OCI-LY1 (cell line): ENCODE measurements at regions not wholly inside any gene's neighbourhood (a gene's known extent, or its start where the extent isn't known, plus 50 kb on each side); places are given as distances from the start of the nearest gene placed in this dataset.

Experiments
- H2AFZ ChIP-seq: fragments of 200-600 bp; sonication (generic), shearing (Covaris generic); 2 replicates; pipeline ENCODE4 v1.6.0; 2014; ENCODE audit warnings: antibody characterized with exemption, mild to moderate bottlenecking, low read length
- H3F3A ChIP-seq: fragments of 200-600 bp; sonication (generic), shearing (Covaris generic); 2 replicates; pipeline ENCODE4 v1.6.0; 2014; ENCODE audit warnings: mild to moderate bottlenecking, antibody characterized with exemption, low read length, moderate library complexity; ENCODE audit not compliant: insufficient read depth
- H3K27ac ChIP-seq: fragments of 200-600 bp; sonication (generic); 2 replicates; pipeline ENCODE4 v1.5.1; 2014; ENCODE audit warnings: low read length, mixed run types, mild to moderate bottlenecking, low read depth; ENCODE audit not compliant: poor library complexity, severe bottlenecking
- H3K27me3 ChIP-seq: fragments of 200-600 bp; sonication (generic); 2 replicates; pipeline ENCODE4 v1.6.0; 2014; ENCODE audit warnings: antibody characterized with exemption, mild to moderate bottlenecking, low read length, moderate library complexity; ENCODE audit not compliant: insufficient read depth
- H3K36me3 ChIP-seq: fragments of 200-600 bp; sonication (generic); 2 replicates; pipeline ENCODE4 v1.6.1; 2014; ENCODE audit warnings: mild to moderate bottlenecking, antibody characterized with exemption, low read length, moderate library complexity, mixed read lengths; ENCODE audit not compliant: insufficient read depth
- H3K4me1 ChIP-seq: fragments of 200-600 bp; sonication (generic); 2 replicates; pipeline ENCODE4 v1.5.1; 2014; ENCODE audit warnings: mild to moderate bottlenecking, low read length, moderate library complexity; ENCODE audit not compliant: insufficient read depth, severe bottlenecking
- H3K4me2 ChIP-seq: fragments of 200-600 bp; sonication (generic), shearing (Covaris generic); 2 replicates; pipeline ENCODE4 v1.6.1; 2014; ENCODE audit warnings: low read length
- H3K4me3 ChIP-seq: fragments of 200-600 bp; sonication (generic); 2 replicates; pipeline ENCODE4 v1.5.1; 2014; ENCODE audit warnings: low read length, low read depth, mild to moderate bottlenecking, mixed read lengths; ENCODE audit not compliant: poor library complexity, severe bottlenecking
- H3K79me2 ChIP-seq: fragments of 200-600 bp; shearing (Covaris generic); 2 replicates; pipeline ENCODE4 v1.6.1; 2016; ENCODE audit warnings: mixed run types, low read length, mixed read lengths; ENCODE audit not compliant: insufficient read depth
- H3K9ac ChIP-seq: fragments of 200-600 bp; sonication (generic), shearing (Covaris generic); 2 replicates; pipeline ENCODE4 v1.6.1; 2014; ENCODE audit warnings: mild to moderate bottlenecking, low read length, mixed read lengths
- H3K9me2 ChIP-seq: fragments of 200-600 bp; sonication (generic), shearing (Covaris generic); 2 replicates; pipeline ENCODE4 v1.6.1; 2014; ENCODE audit warnings: low read depth, mild to moderate bottlenecking, low read length, mixed read lengths
- H3K9me3 ChIP-seq: fragments of 200-600 bp; shearing (Covaris generic); 2 replicates; pipeline ENCODE4 v1.6.1; 2014; ENCODE audit warnings: low read length, mixed read lengths
- H4K20me1 ChIP-seq: fragments of 200-600 bp; sonication (generic), shearing (Covaris generic); 2 replicates; pipeline ENCODE4 v1.6.0; 2016; ENCODE audit warnings: mild to moderate bottlenecking, low read length; ENCODE audit not compliant: insufficient read depth
- CTCF ChIP-seq: fragments of 200-600 bp; sonication (generic), shearing (Covaris generic); IDR thresholded peaks from 2 replicates; pipeline ENCODE4 v1.5.1; 2017; ENCODE audit warnings: mild to moderate bottlenecking, antibody characterized with exemption, low read length, moderate library complexity, mixed read lengths
- EZH2 ChIP-seq: fragments of 200-600 bp; sonication (generic), shearing (Covaris generic); IDR thresholded peaks from 2 replicates; pipeline ENCODE4 v1.8.0; 2017; ENCODE audit warnings: borderline replicate concordance, mixed run types, mild to moderate bottlenecking, antibody characterized with exemption, low read length, moderate library complexity, mixed read lengths

GRCh38 chr11:112777283-112777751 lies 183.9 kb upstream of the NCAM1 start:
- H3K27ac ChIP-seq: no peak overlapping the region
- no peaks in the 10 kb centered on the region for H3K4me1 ChIP-seq
- H3F3A ChIP-seq: no peaks in the 10 kb centered on the region
- H3K9ac ChIP-seq: no peak overlapping the region
- H2AFZ ChIP-seq: no peak overlapping the region
- H4K20me1 ChIP-seq: no peaks in the 10 kb centered on the region
- no peaks in the 10 kb centered on the region for H3K9me3 ChIP-seq
- no peaks in the 10 kb centered on the region for H3K9me2 ChIP-seq
- TF ChIP-seq EZH2 (no peak), CTCF (no peak)
- no peak overlapping the region for H3K4me2 ChIP-seq
- H3K79me2 ChIP-seq: no peaks in the 10 kb centered on the region
- no peaks in the 10 kb centered on the region; the same call in 1 of the 2 replicates for H3K27me3 ChIP-seq
- no peaks in the 10 kb centered on the region for H3K36me3 ChIP-seq
- H3K4me3 ChIP-seq: no peak overlapping the region

DNA sequence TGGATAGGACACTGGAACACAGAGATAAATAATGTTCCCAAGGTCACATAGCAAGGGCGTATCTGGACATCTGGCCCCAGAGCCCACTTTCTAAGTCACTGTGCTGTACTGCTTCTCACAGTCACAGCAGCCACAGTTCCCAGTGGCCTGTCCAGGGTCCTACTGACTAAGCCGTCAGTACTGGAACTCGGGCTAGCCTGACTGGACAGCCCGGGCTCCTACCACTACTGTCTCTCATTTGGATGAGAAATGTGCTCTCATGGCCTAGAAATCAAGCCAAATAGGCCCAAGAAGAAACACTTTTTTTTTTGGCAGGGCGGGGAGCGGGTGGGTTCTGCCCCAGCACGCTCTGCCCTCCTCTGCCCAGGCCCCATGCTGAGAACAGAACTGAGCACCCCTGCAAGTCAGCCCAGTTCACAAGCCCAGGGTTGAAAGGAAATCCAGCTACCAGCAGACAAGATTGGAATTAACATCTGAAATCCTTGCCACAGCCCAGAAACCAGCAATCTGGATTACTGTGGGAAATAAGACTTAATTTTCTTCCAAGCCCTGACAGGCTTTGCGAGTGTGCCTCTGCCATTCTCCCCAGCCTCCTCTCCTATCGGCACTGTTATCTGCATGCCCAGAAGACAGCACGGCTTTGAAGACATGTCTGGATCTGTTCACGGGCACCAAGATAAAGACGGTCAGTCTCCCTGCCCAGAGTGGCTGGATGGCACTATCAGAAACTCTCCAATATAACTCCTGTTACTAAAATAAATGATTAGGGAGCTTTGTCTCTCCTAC lies 182.9 kb upstream of the NCAM1 start:
- H3K4me3 ChIP-seq: no peak overlapping the region
- no peak overlapping the region for H2AFZ ChIP-seq
- no peaks in the 10 kb centered on the region for H3K9me3 ChIP-seq
- H3K9me2 ChIP-seq: no peaks in the 10 kb centered on the region
- no peaks in the 10 kb centered on the region for H4K20me1 ChIP-seq
- no peak for TF ChIP-seq CTCF
- TF ChIP-seq EZH2: no peak
- H3K79me2 ChIP-seq: no peaks in the 10 kb centered on the region
- H3K4me2 ChIP-seq: no peak overlapping the region
- H3K36me3 ChIP-seq: no peaks in the 10 kb centered on the region
- H3F3A ChIP-seq: no peaks in the 10 kb centered on the region
- H3K27me3 ChIP-seq: no peaks in the 10 kb centered on the region; the same call in 1 of the 2 replicates
- no peak overlapping the region for H3K9ac ChIP-seq
- H3K4me1 ChIP-seq: no peaks in the 10 kb centered on the region
- no peak overlapping the region for H3K27ac ChIP-seq

DNA sequence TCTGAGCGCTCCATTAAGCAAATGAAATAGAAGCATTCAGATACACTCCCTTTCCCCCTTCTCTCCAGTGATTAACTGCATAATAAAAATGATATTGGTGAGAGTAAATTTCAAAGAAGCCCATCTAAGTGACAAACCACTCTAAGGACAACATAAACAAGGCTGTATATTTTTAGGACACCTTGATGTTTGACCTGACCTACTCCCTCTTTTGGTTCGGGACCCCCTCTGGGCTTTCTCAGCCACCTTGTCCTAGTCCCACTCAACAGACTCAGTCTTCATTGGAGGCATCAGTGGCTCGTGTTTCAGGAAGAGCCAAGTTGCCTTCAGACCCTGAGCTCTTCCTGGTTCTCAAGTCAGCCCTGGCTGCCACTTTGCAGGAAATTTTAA lies 182.3 kb upstream of the NCAM1 start:
- Histone ChIP-seq H3K4me1 (no peaks in the 10 kb centered on the region), H3K36me3 (no peaks in the 10 kb centered on the region), H3K27me3 (no peaks in the 10 kb centered on the region; the same call in 1 of the 2 replicates), H3K27ac (no peak overlapping the region), H3K9me3 (no peaks in the 10 kb centered on the region), H3K79me2 (no peaks in the 10 kb centered on the region), H3F3A (no peaks in the 10 kb centered on the region), H3K4me2 (no peak overlapping the region), H2AFZ (no peak overlapping the region), H3K9me2 (no peaks in the 10 kb centered on the region), H3K9ac (no peak overlapping the region), H4K20me1 (no peaks in the 10 kb centered on the region), H3K4me3 (no peak overlapping the region)
- TF ChIP-seq EZH2 (no peak), CTCF (no peak)
